SU-DHL-6 (cell line): ENCODE measurements at regions not wholly inside any gene's neighbourhood (a gene's known extent, or its start where the extent isn't known, plus 50 kb on each side); places are given as distances from the start of the nearest gene placed in this dataset.
"Not testable (repeated sequence)": the region's sequence is repeated elsewhere in the genome, so short reads cannot be mapped to it uniquely, and the experiment has no call there.

ENCODE experiments used
- CTCF ChIP-seq: fragments of 200-600 bp; sonication (generic); IDR thresholded peaks from one replicate; pipeline ENCODE4 v1.5.1; 2017; ENCODE audit warnings: antibody characterized with exemption, mild to moderate bottlenecking, low read length, moderate library complexity; ENCODE audit not compliant: insufficient read depth, poor library complexity, severe bottlenecking
- EZH2phosphoT487 ChIP-seq: fragments of 200-600 bp; sonication (generic), shearing (Covaris generic); conservative IDR thresholded peaks from 2 replicates; pipeline ENCODE4 v1.6.1; 2018; ENCODE audit warnings: mild to moderate bottlenecking, antibody characterized with exemption, low read length, moderate library complexity, mixed read lengths

- TF ChIP-seq CTCF, EZH2phosphoT487: not testable (repeated sequence)
Measured at GRCh38 chr4:154997866-154998265, 210.6 kb upstream of the NPY2R start.
